22Rv1 (cell line): ENCODE measurements at regions not wholly inside any gene's neighbourhood (a gene's known extent, or its start where the extent isn't known, plus 50 kb on each side); places are given as distances from the start of the nearest gene placed in this dataset.
"Not testable (repeated sequence)": the region's sequence is repeated elsewhere in the genome, so short reads cannot be mapped to it uniquely, and the experiment has no call there.

ENCODE experiments used
- H3K27ac ChIP-seq: fragments of 450-650 bp; 2 replicates; pipeline ENCODE4 v1.5.1; 2017

GRCh38 chr7:150189963-150190362, 133.2 kb upstream of the LRRC61 start:
- not testable (repeated sequence) for H3K27ac ChIP-seq

- not testable (repeated sequence) for H3K27ac ChIP-seq
These were observed 130.6 kb upstream of the LRRC61 start for GRCh38 chr7:150192541-150192940.

GRCh38 chr7:150193866-150194265, 129.3 kb upstream of the LRRC61 start:
- H3K27ac ChIP-seq, result not testable (repeated sequence)
